Mesenchymal stem cell (in vitro differentiated cells and primary cell): ENCODE measurements at regions not wholly inside any gene's neighbourhood (a gene's known extent, or its start where the extent isn't known, plus 50 kb on each side); places are given as distances from the start of the nearest gene placed in this dataset.

Experiments
- DNase-seq: peaks from one replicate; pipeline ENCODE4 v3.0.0-alpha.2; 2013
- H2AFZ ChIP-seq: one replicate; pipeline ENCODE4 v1.6.1; 2013; ENCODE audit warnings: low read depth, mild to moderate bottlenecking, control low read depth, inconsistent platforms, low read length, moderate library complexity
- H2AK5ac ChIP-seq: 2 replicates; pipeline ENCODE4 v1.6.1; 2013; ENCODE audit warnings: low read length, moderate library complexity, mild to moderate bottlenecking, inconsistent platforms; ENCODE audit not compliant: severe bottlenecking
- H2BK120ac ChIP-seq: one replicate; pipeline ENCODE4 v1.6.1; 2013; ENCODE audit warnings: low read depth, mild to moderate bottlenecking, inconsistent platforms, low read length, moderate library complexity
- H2BK12ac ChIP-seq, 2 experiments: one replicate each; pipeline ENCODE4 v1.6.1; 2013; ENCODE audit warnings: inconsistent platforms in 2 of 2, low read length in 2 of 2, mild to moderate bottlenecking in 2 of 2, moderate library complexity in 2 of 2, control low read depth in 1 of 2
- H2BK15ac ChIP-seq: one replicate; pipeline ENCODE4 v1.6.1; 2013; ENCODE audit warnings: mild to moderate bottlenecking, low read depth, inconsistent platforms; ENCODE audit not compliant: poor library complexity, severe bottlenecking
- H2BK5ac ChIP-seq: 2 replicates; pipeline ENCODE4 v1.6.1; 2013; ENCODE audit warnings: low read depth, mild to moderate bottlenecking, low read length, control low read depth, inconsistent platforms; ENCODE audit not compliant: poor library complexity, severe bottlenecking
- H3K14ac ChIP-seq, 2 experiments: one replicate each; pipeline ENCODE4 v1.6.1; 2013; ENCODE audit warnings: inconsistent platforms in 2 of 2, low read length in 2 of 2, control low read depth in 1 of 2, mild to moderate bottlenecking in 1 of 2, moderate library complexity in 1 of 2
- H3K18ac ChIP-seq, 2 experiments: one replicate each; pipeline ENCODE4 v1.6.1; 2013; ENCODE audit warnings: inconsistent platforms in 2 of 2, low read length in 2 of 2, control low read depth in 1 of 2, low read depth in 1 of 2, mild to moderate bottlenecking in 1 of 2
- H3K23ac ChIP-seq, 2 experiments: one replicate each; pipeline ENCODE4 v1.6.1; 2013; ENCODE audit warnings: inconsistent platforms in 2 of 2, low read length in 2 of 2, mild to moderate bottlenecking in 2 of 2, moderate library complexity in 2 of 2, control low read depth in 1 of 2
- H3K27ac ChIP-seq: 2 replicates; pipeline ENCODE4 v1.5.1; 2013; ENCODE audit warnings: mild to moderate bottlenecking, moderate library complexity, low read length, control low read depth, inconsistent platforms; ENCODE audit not compliant: poor library complexity, severe bottlenecking
- H3K27me3 ChIP-seq, 2 experiments: 2 replicates each; pipeline versions ENCODE4 v1.6.1 to v1.7.0; 2013; ENCODE audit warnings: low read length in 2 of 2, mild to moderate bottlenecking in 2 of 2, moderate library complexity in 2 of 2, control low read depth in 1 of 2, inconsistent platforms in 1 of 2; ENCODE audit not compliant: control insufficient read depth in 1 of 2, insufficient read depth in 1 of 2
- H3K36me3 ChIP-seq, 2 experiments: 2 replicates each; pipeline versions ENCODE4 v1.6.1 to v1.7.0; 2013; ENCODE audit warnings: low read length in 2 of 2, control low read depth in 1 of 2, inconsistent platforms in 1 of 2, low read depth in 1 of 2, mild to moderate bottlenecking in 1 of 2; ENCODE audit not compliant: insufficient read depth in 2 of 2, control insufficient read depth in 1 of 2
- H3K4ac ChIP-seq, 2 experiments: one replicate each; pipeline ENCODE4 v1.6.1; 2013; ENCODE audit warnings: inconsistent platforms in 2 of 2, low read length in 2 of 2, mild to moderate bottlenecking in 2 of 2, moderate library complexity in 2 of 2, control low read depth in 1 of 2, low read depth in 1 of 2
- H3K4me1 ChIP-seq: 2 replicates; pipeline ENCODE4 v1.6.1; 2013; ENCODE audit warnings: low read depth, low read length, control low read depth; ENCODE audit not compliant: control insufficient read depth, insufficient read depth
- H3K4me2 ChIP-seq: 2 replicates; pipeline ENCODE4 v1.6.1; 2013; ENCODE audit warnings: low read length, mild to moderate bottlenecking, inconsistent platforms; ENCODE audit not compliant: poor library complexity, severe bottlenecking
- H3K4me3 ChIP-seq, 2 experiments: 2 replicates each; pipeline versions ENCODE4 v1.5.1 to v1.7.0; 2013; ENCODE audit warnings: low read length in 2 of 2, mild to moderate bottlenecking in 2 of 2, control low read depth in 1 of 2, low read depth in 1 of 2; ENCODE audit not compliant: insufficient read depth in 1 of 2
- H3K79me1 ChIP-seq: replicated peaks from 2 replicates; pipeline ENCODE4 v1.6.1; 2013; ENCODE audit warnings: mild to moderate bottlenecking, control low read depth, low read length, inconsistent platforms; ENCODE audit not compliant: poor library complexity, severe bottlenecking
- H3K9ac ChIP-seq: 2 replicates; pipeline ENCODE4 v1.7.0; 2013; ENCODE audit warnings: mild to moderate bottlenecking, low read length, moderate library complexity
- H3K9me3 ChIP-seq: 2 replicates; pipeline ENCODE4 v1.7.0; 2013; ENCODE audit warnings: mild to moderate bottlenecking, low read length; ENCODE audit not compliant: control insufficient read depth
- H4K8ac ChIP-seq: one replicate; pipeline ENCODE4 v1.6.1; 2013; ENCODE audit warnings: inconsistent platforms, mild to moderate bottlenecking, low read length, moderate library complexity
- H4K91ac ChIP-seq: one replicate; pipeline ENCODE4 v1.6.1; 2013; ENCODE audit warnings: mild to moderate bottlenecking, low read length, inconsistent platforms
- WGBS: methylation state at CpG from one replicate; pipeline ENCODE4 v1.1.7; 2013; ENCODE audit warnings: mixed read lengths; 5-methylcytosine and 5-hydroxymethylcytosine counted together

GRCh38 chr10:111493024-111493625 lies 416.3 kb downstream of the ADRA2A start:
- Histone ChIP-seq H2BK5ac (no peak overlapping the region), H2BK120ac (no peak overlapping the region), H3K18ac (no peak overlapping the region), H3K9ac (no peak overlapping the region), H3K4ac (no peak overlapping the region), H3K27me3 (no peaks in the 10 kb centered on the region), H3K4me3 (no peak overlapping the region), H4K8ac (no peak overlapping the region), H2BK15ac (no peak overlapping the region), H2AK5ac (no peak overlapping the region), H3K36me3 (no peaks in the 10 kb centered on the region), H2BK12ac (no peak overlapping the region), H2AFZ (no peak overlapping the region), H3K4me1 (no peaks in the 10 kb centered on the region), H4K91ac (no peak overlapping the region), H3K9me3 (peaks cover 53% of the 10 kb centered on the region), H3K14ac (no peak overlapping the region), H3K4me2 (no peak overlapping the region), H3K23ac (no peak overlapping the region), H3K27ac (no peak overlapping the region), H3K79me1 (no peaks in the 10 kb centered on the region)
- 83% methylated on average over 2 of the region's 2 CpGs for WGBS
- DNase-seq = no peak

- H2BK5ac ChIP-seq = no peak overlapping the region
- H3K36me3 ChIP-seq = no peaks in the 10 kb centered on the region
- 38% methylated on average over 1 of the region's 1 CpG for WGBS
- H3K23ac ChIP-seq = no peak overlapping the region
- H3K18ac ChIP-seq = no peak overlapping the region
- H3K27ac ChIP-seq = no peak overlapping the region
- no peak overlapping the region for H4K8ac ChIP-seq
- no peak overlapping the region for H2AK5ac ChIP-seq
- no peak overlapping the region for H2BK12ac ChIP-seq
- H3K79me1 ChIP-seq = no peaks in the 10 kb centered on the region
- no peak overlapping the region for H3K4ac ChIP-seq
- no peak overlapping the region for H3K14ac ChIP-seq
- H3K27me3 ChIP-seq = no peaks in the 10 kb centered on the region
- peaks cover 5% of the 10 kb centered on the region for H3K9me3 ChIP-seq
- DNase-seq = no peak
- H3K4me1 ChIP-seq = no peaks in the 10 kb centered on the region
- no peak overlapping the region for H2BK120ac ChIP-seq
- H3K9ac ChIP-seq = no peak overlapping the region
- no peak overlapping the region for H3K4me3 ChIP-seq
- H2BK15ac ChIP-seq = no peak overlapping the region
- H2AFZ ChIP-seq = no peak overlapping the region
- H3K4me2 ChIP-seq = no peak overlapping the region
- no peak overlapping the region for H4K91ac ChIP-seq
These were observed 421.7 kb downstream of the ADRA2A start for GRCh38 chr10:111498560-111498959.

GRCh38 chr10:111504376-111504775 lies 427.5 kb downstream of the ADRA2A start:
- DNase-seq = no peak
- Histone ChIP-seq H2AK5ac (no peak overlapping the region), H3K79me1 (no peaks in the 10 kb centered on the region), H3K4me2 (no peak overlapping the region), H2AFZ (no peak overlapping the region), H3K27me3 (peaks cover 0 to 3% of the 10 kb centered on the region in 2 experiments), H3K4me1 (no peaks in the 10 kb centered on the region), H2BK5ac (no peak overlapping the region), H3K27ac (no peak overlapping the region), H2BK12ac (no peak overlapping the region), H2BK120ac (no peak overlapping the region), H4K91ac (no peak overlapping the region), H4K8ac (no peak overlapping the region), H3K14ac (no peak overlapping the region), H2BK15ac (no peak overlapping the region), H3K36me3 (no peaks in the 10 kb centered on the region), H3K9ac (no peak overlapping the region), H3K4me3 (no peak overlapping the region), H3K9me3 (peaks cover 17% of the 10 kb centered on the region), H3K23ac (no peak overlapping the region), H3K4ac (no peak overlapping the region), H3K18ac (no peak overlapping the region)

- Histone ChIP-seq H4K8ac (no peak overlapping the region), H3K4ac (no peak overlapping the region), H3K9ac (no peak overlapping the region), H3K14ac (no peak overlapping the region), H2AK5ac (no peak overlapping the region), H3K27me3 (peaks cover 0 to 3% of the 10 kb centered on the region in 2 experiments), H2BK5ac (no peak overlapping the region), H3K4me3 (no peak overlapping the region), H3K18ac (no peak overlapping the region), H3K36me3 (no peaks in the 10 kb centered on the region), H3K9me3 (peaks cover 17% of the 10 kb centered on the region), H4K91ac (no peak overlapping the region), H2BK120ac (no peak overlapping the region), H3K4me1 (no peaks in the 10 kb centered on the region), H2BK15ac (no peak overlapping the region), H3K4me2 (no peak overlapping the region), H3K23ac (no peak overlapping the region), H3K79me1 (no peaks in the 10 kb centered on the region), H2AFZ (no peak overlapping the region), H2BK12ac (no peak overlapping the region), H3K27ac (no peak overlapping the region)
- DNase-seq = no peak
- 40% methylated on average over 1 of the region's 3 CpGs for WGBS
These were observed 429.6 kb downstream of the ADRA2A start for GRCh38 chr10:111506266-111507034.
